ENCODE measurements at regions not wholly inside any gene's neighbourhood (a gene's known extent, or its start where the extent isn't known, plus 50 kb on each side); places are given as distances from the start of the nearest gene placed in this dataset.
"Not testable (repeated sequence)": the region's sequence is repeated elsewhere in the genome, so short reads cannot be mapped to it uniquely, and the experiment has no call there.

DNA sequence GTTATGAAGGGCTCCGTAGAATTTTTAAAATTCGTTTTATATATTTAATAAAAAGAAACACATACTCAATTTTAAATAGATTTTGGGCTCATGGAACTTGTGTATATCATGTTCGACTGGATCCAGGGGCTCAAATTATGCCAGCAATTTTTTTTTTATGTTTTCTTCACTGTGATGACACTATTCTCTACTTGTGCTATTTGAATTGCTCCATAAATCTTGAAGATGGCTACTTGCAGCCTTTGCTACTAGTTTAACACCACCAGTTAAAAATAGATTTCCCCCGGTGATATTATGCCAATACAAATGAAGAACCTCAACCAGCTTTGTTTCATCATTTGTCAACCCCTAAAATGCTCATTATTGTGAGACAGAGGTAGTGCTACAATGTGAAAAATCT is 933.2 kb downstream of the IPMK start:
- Histone ChIP-seq H3K9me3 (no peaks in the 10 kb centered on the region), H3K36me3 (ENCODE audit: insufficient read depth in 1 of 2, low read depth in 1 of 2) (no peaks in the 10 kb centered on the region), H3K4me3 (no peak overlapping the region), H3K4me1 (no peaks in the 10 kb centered on the region), H3K27ac (no peak overlapping the region), H3K27me3 (ENCODE audit: insufficient read depth in 3 of 3, low read length in 2 of 3) (no peaks in the 10 kb centered on the region)
- no peak for ATAC-seq
- TF ChIP-seq, protein P1, sequence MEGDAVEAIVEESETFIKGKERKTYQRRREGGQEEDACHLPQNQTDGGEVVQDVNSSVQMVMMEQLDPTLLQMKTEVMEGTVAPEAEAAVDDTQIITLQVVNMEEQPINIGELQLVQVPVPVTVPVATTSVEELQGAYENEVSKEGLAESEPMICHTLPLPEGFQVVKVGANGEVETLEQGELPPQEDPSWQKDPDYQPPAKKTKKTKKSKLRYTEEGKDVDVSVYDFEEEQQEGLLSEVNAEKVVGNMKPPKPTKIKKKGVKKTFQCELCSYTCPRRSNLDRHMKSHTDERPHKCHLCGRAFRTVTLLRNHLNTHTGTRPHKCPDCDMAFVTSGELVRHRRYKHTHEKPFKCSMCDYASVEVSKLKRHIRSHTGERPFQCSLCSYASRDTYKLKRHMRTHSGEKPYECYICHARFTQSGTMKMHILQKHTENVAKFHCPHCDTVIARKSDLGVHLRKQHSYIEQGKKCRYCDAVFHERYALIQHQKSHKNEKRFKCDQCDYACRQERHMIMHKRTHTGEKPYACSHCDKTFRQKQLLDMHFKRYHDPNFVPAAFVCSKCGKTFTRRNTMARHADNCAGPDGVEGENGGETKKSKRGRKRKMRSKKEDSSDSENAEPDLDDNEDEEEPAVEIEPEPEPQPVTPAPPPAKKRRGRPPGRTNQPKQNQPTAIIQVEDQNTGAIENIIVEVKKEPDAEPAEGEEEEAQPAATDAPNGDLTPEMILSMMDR (IDR thresholded peaks at IDR 0.05), result no peak
- 64 to 70% (median 69%) methylated on average over 4 of the region's 4 CpGs for WGBS, 3 donors
- intact Hi-C loops (cut with DNase I), result loop anchor here in 1 of 2 donors (10.0 kb wide), 1 partner anchor 820 kb away; no protein-coding TSS in a partner anchor
- no peak for DNase-seq

DNA sequence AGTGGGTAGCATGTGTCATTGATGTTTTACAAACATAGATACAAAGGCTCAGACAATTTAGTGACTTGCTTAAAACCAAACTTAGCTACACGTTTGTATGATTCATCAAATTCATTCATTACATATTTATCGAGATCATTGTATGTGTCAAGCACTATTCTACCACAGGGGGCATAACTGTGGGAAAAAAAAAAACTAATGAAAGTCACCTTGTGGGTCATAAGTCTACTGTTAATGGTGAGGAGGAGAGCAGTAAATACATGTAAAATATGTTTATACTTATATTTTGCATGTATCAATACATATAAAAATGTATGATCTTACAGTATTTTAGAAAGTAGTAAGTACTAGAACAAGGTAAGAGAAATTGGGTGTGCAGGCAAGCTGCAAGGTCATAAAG is 933.8 kb downstream of the IPMK start:
- Histone ChIP-seq H3K4me3 (no peak overlapping the region), H3K27ac (no peak overlapping the region), H3K36me3 (ENCODE audit: insufficient read depth in 1 of 2, low read depth in 1 of 2) (no peaks in the 10 kb centered on the region), H3K9me3 (no peaks in the 10 kb centered on the region), H3K27me3 (ENCODE audit: insufficient read depth in 3 of 3, low read length in 2 of 3) (no peaks in the 10 kb centered on the region), H3K4me1 (no peaks in the 10 kb centered on the region)
- ATAC-seq, result no peak
- intact Hi-C loops (cut with DNase I), result loop anchor here in 1 of 2 donors (10.0 kb wide), 1 partner anchor 821 kb away; no protein-coding TSS in a partner anchor
- 67 to 73% (median 73%) methylated on average over 2 of the region's 2 CpGs for WGBS, 3 donors
- TF ChIP-seq, protein P1 (IDR thresholded peaks at IDR 0.05), result no peak
- no peak for DNase-seq

DNA sequence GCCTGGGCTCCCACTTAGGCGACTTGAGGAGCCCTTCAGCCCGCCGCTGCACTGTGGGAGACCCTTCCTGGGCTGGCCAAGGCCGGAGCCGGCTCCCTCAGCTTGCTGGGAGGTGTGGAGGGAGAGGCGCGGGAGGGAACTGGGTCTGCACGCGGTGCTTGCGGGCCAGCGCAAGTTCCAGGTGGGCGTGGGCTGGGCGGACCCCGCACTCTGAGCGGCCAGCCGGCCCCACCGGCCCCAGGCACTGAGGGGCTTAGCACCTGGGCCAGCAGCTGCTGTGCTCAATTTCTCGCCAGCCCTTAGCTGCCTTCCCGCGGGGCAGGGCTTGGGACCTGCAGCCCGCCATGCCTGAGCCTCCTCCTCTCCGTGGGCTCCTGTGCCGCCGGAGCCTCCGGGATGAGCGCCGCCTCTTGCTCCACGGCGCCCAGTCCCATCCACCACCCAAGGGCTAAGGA is 946.3 kb downstream of the IPMK start:
- H3K27ac ChIP-seq; H3K36me3 ChIP-seq (ENCODE audit: insufficient read depth in 1 of 2, low read depth in 1 of 2); intact Hi-C loops (cut with DNase I); H3K9me3 ChIP-seq; H3K27me3 ChIP-seq (ENCODE audit: insufficient read depth in 3 of 3, low read length in 2 of 3); H3K4me3 ChIP-seq; H3K4me1 ChIP-seq; ATAC-seq: not testable (repeated sequence)
- peak in 1 of 2 donors; percentile 43 for DNase-seq
- WGBS, 3 donors, result 94 to 96% (median 96%) methylated on average over 24 to 29 of the region's 29 CpGs

DNA sequence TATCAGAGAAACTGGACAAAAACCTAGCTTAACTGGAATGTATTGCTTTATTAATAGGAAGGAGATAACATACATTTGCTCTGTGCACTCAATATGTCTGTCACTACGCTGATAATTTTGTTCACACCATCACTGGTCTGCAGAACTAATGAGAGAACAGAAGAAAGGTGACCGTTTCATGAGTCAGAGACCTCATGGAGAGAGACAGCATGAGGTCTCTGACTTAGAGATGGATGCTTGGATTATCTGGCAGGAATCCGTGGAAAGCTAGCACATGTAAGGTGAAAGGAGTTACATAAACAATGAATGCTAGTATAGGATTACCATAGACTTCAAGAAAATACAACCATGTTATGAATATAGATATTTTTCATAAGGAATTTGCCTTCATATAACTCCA is 947.3 kb downstream of the IPMK start:
- Histone ChIP-seq H3K36me3 (ENCODE audit: insufficient read depth in 1 of 2, low read depth in 1 of 2) (no peaks in the 10 kb centered on the region), H3K27ac (no peak overlapping the region), H3K9me3 (no peaks in the 10 kb centered on the region), H3K27me3 (ENCODE audit: insufficient read depth in 3 of 3, low read length in 2 of 3) (no peaks in the 10 kb centered on the region), H3K4me1 (no peaks in the 10 kb centered on the region), H3K4me3 (no peak overlapping the region)
- intact Hi-C loops (cut with DNase I), result no loop called here
- ATAC-seq (no peak), DNase-seq (no peak)
- WGBS, 3 donors, result 67 to 79% (median 69%) methylated on average over 3 of the region's 3 CpGs
- TF ChIP-seq, protein P1 (IDR thresholded peaks at IDR 0.05), result no peak

DNA sequence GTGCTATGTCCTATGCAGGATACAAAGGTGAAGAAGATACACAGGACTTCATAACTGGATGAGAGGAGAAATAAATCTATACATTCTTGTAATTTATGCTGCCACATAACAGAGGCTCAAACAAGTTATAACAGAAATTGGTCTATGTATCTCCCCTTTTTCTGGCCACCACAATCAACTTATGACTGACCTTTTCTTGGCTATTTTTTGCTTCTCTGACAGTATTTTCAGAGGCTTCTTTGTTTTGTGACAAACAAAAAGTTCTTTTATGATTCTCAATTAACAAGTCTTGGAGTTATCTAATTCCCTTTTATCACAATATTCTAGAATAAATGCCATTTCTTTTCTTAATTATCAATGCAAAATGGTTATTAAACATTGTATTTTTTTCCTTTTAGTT is 953.0 kb upstream of the ZWINT start:
- Histone ChIP-seq H3K4me3 (no peak overlapping the region), H3K9me3 (no peaks in the 10 kb centered on the region), H3K27me3 (ENCODE audit: insufficient read depth in 3 of 3, low read length in 2 of 3) (no peaks in the 10 kb centered on the region), H3K27ac (no peak overlapping the region), H3K4me1 (no peaks in the 10 kb centered on the region), H3K36me3 (ENCODE audit: insufficient read depth in 1 of 2, low read depth in 1 of 2) (no peaks in the 10 kb centered on the region)
- ATAC-seq (no peak), DNase-seq (no peak)
- intact Hi-C loops (cut with DNase I), result no loop called here
- TF ChIP-seq, protein P1 (IDR thresholded peaks at IDR 0.05), result no peak
